Caco-2 (cell line): ENCODE measurements at regions not wholly inside any gene's neighbourhood (a gene's known extent, or its start where the extent isn't known, plus 50 kb on each side); places are given as distances from the start of the nearest gene placed in this dataset.

Experiments
- BruUV-seq: library from RNA; stranded (reverse); fragments of 400-500 nt; replicated peaks from 2 replicates; lab custom pipeline; 2021; lab: Mats Ljungman, UMichigan
- CTCF ChIA-PET: fragments of 300-600 bp; sonication (Branson Sonifier 250); formaldehyde crosslinking; loops from one replicate; lab custom pipeline; 2022; ENCODE audit warnings: antibody characterized with exemption; lab: Charles Lee
- POLR2A ChIA-PET: fragments of 300-600 bp; sonication (Branson Sonifier 250); formaldehyde crosslinking; loops from one replicate; lab custom pipeline; 2022; ENCODE audit warnings: antibody characterized with exemption; lab: Charles Lee
- DNase-seq, 2 experiments: peaks; one replicate each; pipeline versions ENCODE4 v3.0.0 to v3.0.0-alpha.2; 2020 to 2022
- H3K27me3 ChIP-seq: replicated peaks from 2 replicates; pipeline ENCODE4 v1.6.0; 2011; ENCODE audit warnings: low read length; ENCODE audit not compliant: control insufficient read depth, insufficient read depth
- H3K36me3 ChIP-seq: 2 replicates; pipeline ENCODE4 v1.5.1; 2011; ENCODE audit warnings: low read length; ENCODE audit not compliant: control insufficient read depth, insufficient read depth
- H3K4me1 ChIP-seq: fragments of 250-450 bp; sonication (Bioruptor Pico); 2 replicates; pipeline ENCODE4 v1.5.1; 2020; ENCODE audit warnings: mild to moderate bottlenecking
- H3K4me3 ChIP-seq: 2 replicates; pipeline ENCODE4 v1.5.1; 2011; ENCODE audit warnings: low read depth, mild to moderate bottlenecking, control low read depth, low read length
- H3K9me3 ChIP-seq: fragments of 250-450 bp; sonication (Bioruptor Pico); 2 replicates; pipeline ENCODE4 v1.5.1; 2020; ENCODE audit warnings: mild to moderate bottlenecking, moderate library complexity
- H3K27ac Mint-ChIP-seq: one replicate; pipeline ENCODE4 v1.8.0; 2022; ENCODE audit warnings: mixed read lengths; ENCODE audit not compliant: unreplicated experiment
- H3K27me3 Mint-ChIP-seq: one replicate; pipeline ENCODE4 v1.8.0; 2022; ENCODE audit warnings: mixed read lengths; ENCODE audit not compliant: insufficient read depth, unreplicated experiment
- H3K36me3 Mint-ChIP-seq: one replicate; pipeline ENCODE4 v1.8.0; 2022; ENCODE audit warnings: mild to moderate bottlenecking, mixed read lengths; ENCODE audit not compliant: insufficient read depth, unreplicated experiment
- H3K4me1 Mint-ChIP-seq: one replicate; pipeline ENCODE4 v1.8.0; 2022; ENCODE audit warnings: low read depth, mixed read lengths; ENCODE audit not compliant: unreplicated experiment
- H3K4me3 Mint-ChIP-seq: one replicate; pipeline ENCODE4 v1.8.0; 2022; ENCODE audit warnings: mild to moderate bottlenecking, moderate library complexity, mixed read lengths; ENCODE audit not compliant: unreplicated experiment
- H3K9me3 Mint-ChIP-seq: one replicate; pipeline ENCODE4 v1.8.0; 2022; ENCODE audit warnings: mixed read lengths; ENCODE audit not compliant: unreplicated experiment
- CTCF ChIP-seq, 2 experiments: fragments of 200-600 bp in 1 of 2; IDR thresholded peaks; 1 replicate in 1 of 2; 2 replicates in 1 of 2; pipeline versions ENCODE4 v1.5.1 to v1.8.0; 2011 to 2022; ENCODE audit warnings: antibody characterized with exemption in 1 of 2, control low read depth in 1 of 2, inconsistent platforms in 1 of 2, low read depth in 1 of 2, low read length in 1 of 2, mild to moderate bottlenecking in 1 of 2, moderate library complexity in 1 of 2; ENCODE audit not compliant: insufficient read depth in 1 of 2, severe bottlenecking in 1 of 2, unreplicated experiment in 1 of 2
- intact Hi-C: fragments of 100-400 bp; cut with micrococcal nuclease; formaldehyde crosslinking; loops from one replicate; pipeline ENCODE4 v1.10.0; 2022; ENCODE audit not compliant: unreplicated experiment

DNA sequence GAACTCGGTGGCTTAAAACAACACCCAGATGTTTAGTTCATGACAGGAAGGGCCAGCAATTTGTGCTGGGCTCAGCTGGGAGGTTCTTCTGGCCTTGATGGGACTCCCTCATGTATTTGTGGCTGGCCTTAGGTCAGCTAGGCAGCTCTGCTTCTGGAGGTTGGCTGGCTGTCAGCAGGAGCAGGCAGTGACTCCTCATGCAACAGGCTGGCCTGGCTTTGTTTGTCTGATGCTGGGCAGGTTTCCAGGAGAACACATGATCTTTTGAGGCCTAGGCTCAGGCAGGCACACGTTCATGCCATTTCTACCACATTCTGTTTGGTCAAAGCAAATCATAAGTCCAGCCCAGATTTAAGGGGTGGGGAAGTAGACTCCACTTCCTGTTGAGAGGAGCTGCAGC, 571.2 kb downstream of the TBC1D22A start:
- Mint-ChIP-seq H3K4me1 (no peaks in the 10 kb centered on the region), H3K36me3 (no peaks in the 10 kb centered on the region), H3K27me3 (peaks cover 8% of the 10 kb centered on the region), H3K27ac (no peak overlapping the region), H3K9me3 (peaks cover 13% of the 10 kb centered on the region), H3K4me3 (no peak overlapping the region)
- H3K4me1 ChIP-seq: no peaks in the 10 kb centered on the region
- no peak overlapping the region for H3K4me3 ChIP-seq
- TF ChIP-seq CTCF (IDR thresholded peaks at IDR 0.05; ENCODE audit: insufficient read depth in 1 of 2, low read depth in 1 of 2, low read length in 1 of 2, severe bottlenecking in 1 of 2, unreplicated experiment in 1 of 2): no peak
- BruUV-seq: no TSS peak
- no peaks in the 10 kb centered on the region for H3K9me3 ChIP-seq
- intact Hi-C loops: no loop called here
- H3K36me3 ChIP-seq: no peaks in the 10 kb centered on the region
- CTCF ChIA-PET: no interaction called here
- POLR2A ChIA-PET: no interaction called here
- no peaks in the 10 kb centered on the region for H3K27me3 ChIP-seq
- no peak for DNase-seq

DNA sequence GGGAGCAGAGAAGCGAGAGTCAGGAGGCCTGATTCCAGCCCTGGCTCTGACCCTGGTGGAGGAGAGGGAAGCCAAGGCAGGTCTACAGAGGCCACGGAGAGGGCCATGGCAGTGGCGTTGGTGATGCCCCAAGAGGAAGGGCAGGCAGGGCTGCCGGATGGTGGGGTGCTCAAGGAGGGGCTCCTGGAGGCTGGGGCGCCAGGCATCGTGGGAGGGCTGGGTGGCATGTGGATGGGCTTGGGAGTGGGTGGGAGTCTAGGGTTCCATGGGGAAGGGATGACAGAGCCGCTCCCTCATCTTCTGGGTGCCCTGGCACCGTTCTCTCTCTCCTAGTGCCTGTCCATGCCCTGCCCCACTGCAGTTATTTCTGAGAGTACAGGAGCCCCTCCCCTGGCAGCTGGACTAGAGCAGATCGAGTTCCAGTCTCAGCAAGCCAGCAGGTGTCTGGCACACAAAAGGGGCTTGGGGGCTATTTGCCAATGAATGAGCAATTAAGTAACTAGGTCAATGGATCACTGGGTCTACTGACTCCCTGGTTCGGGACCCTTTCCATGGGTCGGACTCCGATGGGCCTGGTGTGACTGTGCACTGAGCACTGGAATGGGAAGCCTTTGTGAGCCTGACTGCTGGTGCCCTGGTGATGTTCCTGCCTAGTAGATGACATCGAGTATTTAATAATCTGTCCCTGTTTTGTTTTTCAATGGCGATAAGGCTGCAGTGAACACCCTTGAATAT, 570.0 kb downstream of the TBC1D22A start:
- DNase-seq: no peak
- H3K27ac Mint-ChIP-seq: no peak overlapping the region
- intact Hi-C loops: no loop called here
- H3K9me3 Mint-ChIP-seq: peaks cover 13% of the 10 kb centered on the region
- H3K4me3 ChIP-seq: no peak overlapping the region
- no peaks in the 10 kb centered on the region for H3K36me3 Mint-ChIP-seq
- ChIA-PET POLR2A (no interaction called here), CTCF (no interaction called here)
- no peak for TF ChIP-seq CTCF (IDR thresholded peaks at IDR 0.05; ENCODE audit: insufficient read depth in 1 of 2, low read depth in 1 of 2, low read length in 1 of 2, severe bottlenecking in 1 of 2, unreplicated experiment in 1 of 2)
- H3K9me3 ChIP-seq: no peaks in the 10 kb centered on the region
- no peaks in the 10 kb centered on the region for H3K4me1 Mint-ChIP-seq
- no peaks in the 10 kb centered on the region for H3K4me1 ChIP-seq
- no peak overlapping the region for H3K4me3 Mint-ChIP-seq
- no peaks in the 10 kb centered on the region for H3K36me3 ChIP-seq
- BruUV-seq: no TSS peak
- peaks cover 7% of the 10 kb centered on the region for H3K27me3 Mint-ChIP-seq
- no peaks in the 10 kb centered on the region for H3K27me3 ChIP-seq

DNA sequence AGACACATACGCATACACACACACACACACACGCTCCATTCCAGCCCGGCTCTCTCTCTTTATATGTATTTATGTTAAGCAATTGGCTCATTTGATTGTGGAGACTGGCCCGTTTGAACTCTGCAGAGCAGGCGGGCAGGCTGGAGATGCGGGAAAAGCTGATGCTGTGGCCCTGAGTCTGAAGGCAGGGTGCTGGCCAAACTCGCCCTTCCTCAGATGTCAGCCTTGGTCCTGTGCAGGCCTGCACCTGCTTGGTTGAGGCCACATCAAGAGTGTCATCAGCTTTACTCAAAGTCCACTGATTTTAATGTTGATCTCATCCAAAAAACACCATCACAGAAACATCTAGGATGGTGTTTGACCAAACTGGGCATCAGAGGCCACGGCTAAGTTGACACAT, 569.3 kb downstream of the TBC1D22A start:
- Mint-ChIP-seq H3K36me3 (no peaks in the 10 kb centered on the region), H3K4me3 (no peak overlapping the region), H3K27ac (no peak overlapping the region), H3K27me3 (peaks cover 4% of the 10 kb centered on the region), H3K4me1 (no peaks in the 10 kb centered on the region), H3K9me3 (peaks cover 13% of the 10 kb centered on the region)
- H3K4me3 ChIP-seq: no peak overlapping the region
- TF ChIP-seq CTCF (IDR thresholded peaks at IDR 0.05; ENCODE audit: insufficient read depth in 1 of 2, low read depth in 1 of 2, low read length in 1 of 2, severe bottlenecking in 1 of 2, unreplicated experiment in 1 of 2): no peak
- POLR2A ChIA-PET: no interaction called here
- no peaks in the 10 kb centered on the region for H3K36me3 ChIP-seq
- H3K27me3 ChIP-seq: no peaks in the 10 kb centered on the region
- H3K4me1 ChIP-seq: no peaks in the 10 kb centered on the region
- no peak for DNase-seq
- no peaks in the 10 kb centered on the region for H3K9me3 ChIP-seq
- no TSS peak for BruUV-seq
- CTCF ChIA-PET: no interaction called here
- intact Hi-C loops: no loop called here
